Common myeloid progenitor, CD34-positive (primary cell): ENCODE measurements at regions not wholly inside any gene's neighbourhood (a gene's known extent, or its start where the extent isn't known, plus 50 kb on each side); places are given as distances from the start of the nearest gene placed in this dataset.
"Not testable (repeated sequence)": the region's sequence is repeated elsewhere in the genome, so short reads cannot be mapped to it uniquely, and the experiment has no call there.

Source experiments
- CTCF ChIA-PET: fragments of 350-600 bp; sonication (Branson Sonifier 250); formaldehyde crosslinking; loops from one replicate; lab custom pipeline; 2021; ENCODE audit warnings: antibody characterized with exemption; lab: Charles Lee
- POLR2A ChIA-PET: fragments of 350-600 bp; sonication (Branson Sonifier 250); formaldehyde crosslinking; loops from one replicate; lab custom pipeline; 2021; ENCODE audit warnings: antibody characterized with exemption; lab: Charles Lee
- DNase-seq, 3 donors: peaks; one replicate each; pipeline versions ENCODE4 v3.0.0 to v3.0.0-alpha.2; 2013
- H3K27ac ChIP-seq, 2 experiments: 1 replicate in 1 of 2; 2 replicates in 1 of 2; pipeline ENCODE4 v1.7.0; 2013; ENCODE audit warnings: inconsistent platforms in 2 of 2, low read length in 2 of 2, mild to moderate bottlenecking in 2 of 2, low read depth in 1 of 2, moderate library complexity in 1 of 2; ENCODE audit not compliant: severe bottlenecking in 2 of 2, insufficient read depth in 1 of 2, poor library complexity in 1 of 2
- H3K27me3 ChIP-seq, 5 experiments: replicated peaks in 2 of 5; 1 replicate in 3 of 5; 2 replicates in 2 of 5; pipeline versions ENCODE4 v1.6.1 to v1.7.0; 2013; ENCODE audit warnings: low read length in 4 of 5, mild to moderate bottlenecking in 2 of 5, moderate library complexity in 2 of 5, inconsistent platforms in 1 of 5; ENCODE audit not compliant: insufficient read depth in 5 of 5, control insufficient read depth in 4 of 5
- H3K36me3 ChIP-seq, 4 experiments: 1 replicate in 2 of 4; 2 replicates in 2 of 4; pipeline versions ENCODE4 v1.6.1 to v1.7.0; 2013; ENCODE audit warnings: low read length in 3 of 4, control low read depth in 1 of 4, mild to moderate bottlenecking in 1 of 4; ENCODE audit not compliant: control insufficient read depth in 4 of 4, insufficient read depth in 4 of 4
- H3K4me1 ChIP-seq, 4 experiments: 1 replicate in 3 of 4; 2 replicates in 1 of 4; pipeline versions ENCODE4 v1.6.1 to v1.7.1; 2013; ENCODE audit warnings: low read length in 3 of 4, mild to moderate bottlenecking in 3 of 4, control low read depth in 1 of 4, inconsistent platforms in 1 of 4, moderate library complexity in 1 of 4; ENCODE audit not compliant: control insufficient read depth in 4 of 4, insufficient read depth in 4 of 4; ENCODE audit errors: control extremely low read depth in 1 of 4
- H3K4me3 ChIP-seq, 7 experiments: 1 replicate in 4 of 7; 2 replicates in 3 of 7; pipeline versions ENCODE4 v1.5.1 to v1.7.0; 2013; ENCODE audit warnings: mild to moderate bottlenecking in 7 of 7, low read length in 6 of 7, moderate library complexity in 6 of 7, inconsistent platforms in 2 of 7, low read depth in 2 of 7, control low read depth in 1 of 7; ENCODE audit not compliant: insufficient read depth in 4 of 7, control insufficient read depth in 1 of 7; ENCODE audit errors: extremely low read depth in 1 of 7
- H3K9me3 ChIP-seq, 5 experiments: 1 replicate in 4 of 5; 2 replicates in 1 of 5; pipeline versions ENCODE4 v1.6.1 to v1.7.1; 2013; ENCODE audit warnings: low read length in 4 of 5, mild to moderate bottlenecking in 2 of 5, inconsistent platforms in 1 of 5, low read depth in 1 of 5, moderate library complexity in 1 of 5; ENCODE audit not compliant: control insufficient read depth in 4 of 5, insufficient read depth in 2 of 5; ENCODE audit errors: control extremely low read depth in 1 of 5
- WGBS: methylation state at CpG from one replicate; pipeline ENCODE4 v1.1.5; 2013; ENCODE audit not compliant: insufficient coverage; 5-methylcytosine and 5-hydroxymethylcytosine counted together

DNA sequence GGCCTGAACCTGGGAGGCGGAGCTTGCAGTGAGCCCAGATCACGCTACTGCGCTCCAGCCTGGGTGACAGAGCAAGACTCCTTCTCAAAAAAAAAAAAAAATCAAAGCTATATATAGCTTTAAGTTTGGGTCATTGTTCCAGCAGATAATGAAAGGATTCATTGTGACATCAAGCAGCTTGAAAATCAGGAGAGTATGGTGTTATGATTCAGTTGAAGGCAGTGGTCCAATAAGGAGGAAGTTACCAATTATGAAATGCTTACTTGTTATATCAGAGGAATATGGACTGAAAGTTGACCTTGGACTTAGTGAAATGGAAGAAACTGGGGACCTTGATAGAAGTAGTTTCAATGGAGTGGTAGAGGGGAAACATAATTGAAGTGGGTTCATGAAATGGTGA lies 140.4 kb upstream of the MAD2L1 start:
- no peaks in the 10 kb centered on the region for H3K36me3 ChIP-seq
- ChIA-PET POLR2A (no interaction called here), CTCF (no interaction called here)
- H3K4me1 ChIP-seq, result no peaks in the 10 kb centered on the region
- DNase-seq, result no peak
- WGBS, result no CpG with 5 or more reads among the region's 3 CpGs
- H3K9me3 ChIP-seq, result peaks cover 0 to 2% (median 0%) of the 10 kb centered on the region in 5 experiments
- H3K27me3 ChIP-seq, result no peaks in the 10 kb centered on the region
- H3K4me3 ChIP-seq, result no peak overlapping the region
- no peak overlapping the region for H3K27ac ChIP-seq

DNA sequence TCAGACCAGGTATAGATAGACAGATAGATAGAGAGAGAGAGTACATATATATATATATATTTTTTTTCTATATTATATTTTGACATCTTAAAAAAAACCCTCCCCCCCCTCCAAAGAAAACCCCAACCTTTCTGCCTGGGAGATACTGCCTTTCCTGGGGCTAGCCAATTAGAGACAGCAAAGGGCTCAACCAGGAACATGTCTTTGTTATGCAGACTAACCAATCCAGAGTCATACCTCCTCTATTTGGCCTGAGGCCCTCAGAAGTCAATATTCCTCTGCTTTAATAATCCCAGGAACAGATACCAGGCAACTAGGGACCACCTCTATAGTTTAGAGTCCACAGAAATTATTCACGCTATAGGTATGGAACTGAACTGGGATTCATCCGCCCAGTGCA lies 135.6 kb upstream of the MAD2L1 start:
- peaks cover 0 to 2% (median 0%) of the 10 kb centered on the region in 5 experiments for H3K9me3 ChIP-seq

DNA sequence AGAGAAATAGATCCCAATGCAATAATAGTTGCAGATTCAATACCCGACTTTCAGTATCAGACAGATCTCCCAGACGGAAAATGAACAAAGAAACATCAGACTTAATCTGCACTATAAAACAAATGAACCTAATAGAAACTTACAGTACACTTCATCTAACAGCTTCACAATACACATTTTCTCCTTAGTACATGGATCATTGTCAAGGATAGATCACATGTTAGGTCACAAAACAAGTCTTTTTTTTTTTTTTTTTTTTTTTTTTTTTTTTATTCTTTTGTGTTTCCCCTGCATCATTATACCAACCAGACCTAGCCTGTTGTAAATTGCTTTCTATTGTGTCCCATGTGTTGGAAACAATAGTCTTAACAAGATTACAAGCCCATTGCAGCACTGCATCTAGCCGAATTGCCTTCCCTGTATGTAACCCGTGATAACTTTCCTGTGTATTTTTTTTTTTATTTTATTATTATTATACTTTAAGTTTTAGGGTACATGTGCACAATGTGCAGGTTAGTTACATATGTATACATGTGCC lies 134.0 kb upstream of the MAD2L1 start:
- DNase-seq, result not testable (repeated sequence)
- WGBS, result no CpG with 5 or more reads among the region's 4 CpGs

More for the DNA sequence above, 135.6 kb upstream of the MAD2L1 start:
- H3K36me3 ChIP-seq, result no peaks in the 10 kb centered on the region
- 94% methylated on average over 2 of the region's 2 CpGs for WGBS
- no peak overlapping the region for H3K27ac ChIP-seq
- ChIA-PET CTCF (no interaction called here), POLR2A (no interaction called here)
- DNase-seq, result no peak
- no peaks in the 10 kb centered on the region for H3K4me1 ChIP-seq
- no peak overlapping the region for H3K4me3 ChIP-seq
- no peaks in the 10 kb centered on the region for H3K27me3 ChIP-seq

DNA sequence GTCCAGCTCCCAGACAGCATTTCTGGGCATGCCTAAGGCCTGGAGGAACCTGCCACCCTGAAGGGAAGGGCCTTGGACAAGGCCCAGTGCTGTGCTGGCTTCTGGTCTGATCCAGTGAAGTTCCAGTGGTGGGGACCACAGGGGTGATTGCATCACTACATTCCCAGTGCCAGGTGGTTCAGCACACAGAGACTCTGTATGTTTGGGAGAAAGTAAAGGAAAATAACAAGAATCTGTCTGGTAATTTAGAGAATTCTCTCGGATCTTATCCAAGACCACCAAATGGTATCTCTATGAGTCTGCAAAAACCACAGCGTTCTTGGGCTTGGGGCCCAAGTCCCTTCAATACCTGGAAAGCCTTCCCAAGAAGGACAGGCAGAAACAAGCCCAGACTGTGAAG lies 131.8 kb upstream of the MAD2L1 start:
- Histone ChIP-seq H3K27me3 (no peaks in the 10 kb centered on the region), H3K9me3 (no peaks in the 10 kb centered on the region), H3K27ac (no peak overlapping the region), H3K36me3 (no peaks in the 10 kb centered on the region), H3K4me3 (no peak overlapping the region), H3K4me1 (no peaks in the 10 kb centered on the region)
- WGBS, result 94% methylated on average over 2 of the region's 2 CpGs
- CTCF ChIA-PET, result no interaction called here
- POLR2A ChIA-PET, result no interaction called here
- no peak for DNase-seq

More for the DNA sequence above, 134.0 kb upstream of the MAD2L1 start:
- POLR2A ChIA-PET, CTCF ChIA-PET, H3K4me3 ChIP-seq, H3K27me3 ChIP-seq, H3K4me1 ChIP-seq, H3K9me3 ChIP-seq, H3K36me3 ChIP-seq, H3K27ac ChIP-seq: not testable (repeated sequence)

DNA sequence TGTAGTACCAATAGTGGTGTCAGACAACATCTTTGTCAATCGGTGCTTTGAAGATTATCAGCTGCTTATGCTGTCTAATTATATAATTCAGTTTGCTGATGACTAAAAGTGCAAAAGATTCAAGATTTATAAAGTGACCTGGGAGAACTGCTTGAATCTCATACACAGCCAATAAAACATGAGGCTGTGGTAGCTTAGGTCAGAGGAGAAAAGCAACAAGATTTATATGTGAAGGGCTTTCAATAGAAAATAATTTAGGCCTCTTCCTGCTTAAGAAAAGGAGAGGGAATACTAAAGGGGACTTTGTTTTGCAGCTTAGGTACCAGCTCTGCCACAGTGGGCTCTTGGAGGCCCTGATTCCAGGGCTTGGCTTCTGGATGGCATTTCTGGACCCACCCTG lies 111.0 kb upstream of the MAD2L1 start:
- peaks cover 0 to 2% (median 0%) of the 10 kb centered on the region in 5 experiments for H3K9me3 ChIP-seq
- no CpG with 5 or more reads among the region's 1 CpG for WGBS
- ChIA-PET CTCF (no interaction called here), POLR2A (no interaction called here)
- H3K27ac ChIP-seq, result no peak overlapping the region
- no peaks in the 10 kb centered on the region for H3K27me3 ChIP-seq
- no peak overlapping the region for H3K4me3 ChIP-seq
- no peak for DNase-seq
- no peaks in the 10 kb centered on the region for H3K36me3 ChIP-seq
- no peaks in the 10 kb centered on the region for H3K4me1 ChIP-seq

DNA sequence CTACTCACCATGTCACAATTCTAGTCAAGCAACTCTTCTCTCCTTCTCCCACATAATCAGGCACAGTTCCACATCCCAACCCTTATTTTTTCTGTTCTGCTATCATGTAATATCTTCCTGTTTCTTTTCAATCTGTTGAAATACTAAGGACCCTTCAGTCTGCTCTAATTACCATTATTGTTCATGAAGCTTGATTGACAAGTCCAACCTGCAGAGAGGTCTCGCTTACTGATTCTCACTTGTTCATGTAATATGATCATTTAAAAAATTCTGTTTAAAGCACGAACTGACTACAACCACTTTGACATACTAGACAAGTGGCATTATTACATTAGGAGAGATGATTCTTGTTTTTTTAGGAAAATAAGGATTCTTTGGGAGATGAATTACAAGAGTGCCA lies 108.6 kb upstream of the MAD2L1 start:
- H3K27ac ChIP-seq, result no peak overlapping the region
- H3K4me3 ChIP-seq, result no peak overlapping the region
- WGBS, result no CpG with 5 or more reads among the region's 2 CpGs
- no peaks in the 10 kb centered on the region for H3K27me3 ChIP-seq
- peaks cover 0 to 2% (median 0%) of the 10 kb centered on the region in 5 experiments for H3K9me3 ChIP-seq
- ChIA-PET POLR2A (no interaction called here), CTCF (no interaction called here)
- H3K36me3 ChIP-seq, result no peaks in the 10 kb centered on the region
- no peaks in the 10 kb centered on the region for H3K4me1 ChIP-seq
- no peak for DNase-seq

DNA sequence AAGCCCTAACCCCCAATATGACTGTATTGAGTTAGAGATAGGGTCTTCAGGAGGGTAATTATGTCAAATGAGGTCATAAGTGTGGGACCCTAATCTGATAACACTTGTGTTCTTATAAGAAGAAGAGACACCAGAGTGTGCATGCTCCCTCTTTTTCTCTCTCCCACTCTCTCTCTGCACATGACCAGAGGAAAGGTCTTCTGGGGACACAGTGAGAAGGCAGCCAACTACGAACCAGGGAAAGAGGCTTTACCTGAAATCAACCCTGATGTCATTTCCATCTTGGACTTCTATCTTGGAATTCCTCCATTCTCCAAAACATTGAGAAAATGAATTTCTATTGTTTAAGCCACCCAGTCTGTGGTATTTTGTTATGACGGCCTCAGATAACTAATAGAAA lies 97.2 kb upstream of the MAD2L1 start:
- H3K9me3 ChIP-seq, result no peaks in the 10 kb centered on the region
- no peak overlapping the region for H3K4me3 ChIP-seq
- no peak for DNase-seq
- 100% methylated on average over 1 of the region's 2 CpGs for WGBS
- H3K4me1 ChIP-seq, result peaks cover 0 to 3% (median 0%) of the 10 kb centered on the region in 4 experiments
- H3K27me3 ChIP-seq, result peaks cover 0 to 2% (median 0%) of the 10 kb centered on the region in 5 experiments
- POLR2A ChIA-PET, result no interaction called here
- no peaks in the 10 kb centered on the region for H3K36me3 ChIP-seq
- no peak overlapping the region for H3K27ac ChIP-seq
- CTCF ChIA-PET, result no interaction called here
